ENCODE measurements at regions not wholly inside any gene's neighbourhood (a gene's known extent, or its start where the extent isn't known, plus 50 kb on each side); places are given as distances from the start of the nearest gene placed in this dataset.

DNA sequence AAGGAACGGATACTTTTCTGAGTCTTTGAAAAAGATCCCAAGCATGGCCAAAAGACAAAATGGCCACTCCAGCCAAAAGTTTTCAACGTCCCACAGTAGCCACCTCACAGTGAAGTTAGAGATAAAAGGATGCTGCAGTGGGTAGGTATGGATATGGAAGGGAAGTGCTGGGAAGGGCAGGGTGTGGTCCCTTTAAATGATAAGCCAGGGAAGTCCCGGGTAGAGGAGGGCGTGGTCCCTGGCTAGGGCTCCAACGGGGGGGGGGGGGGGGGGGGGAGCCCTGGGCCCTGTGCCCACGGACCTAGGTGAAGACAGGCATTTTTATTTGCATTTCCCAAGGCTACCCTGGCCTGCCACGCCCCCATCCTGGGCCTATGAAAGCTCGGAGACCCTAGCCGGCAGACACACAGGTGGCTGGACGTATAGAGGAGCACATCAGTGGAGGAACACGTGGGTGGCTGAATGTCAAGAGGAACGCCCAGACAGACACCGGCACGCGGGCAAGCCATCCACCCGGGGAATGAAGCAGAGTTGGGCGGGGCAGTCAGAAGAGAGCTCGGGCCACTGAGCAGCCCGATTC lies 306.7 kb downstream of the NFIB start:
- TF ChIP-seq JUND (IDR thresholded peaks at IDR 0.05) (no peak), TAF1 (conservative IDR thresholded peaks at IDR 0.05) (no peak)
